Keratinocyte (primary cell): ENCODE measurements at regions not wholly inside any gene's neighbourhood (a gene's known extent, or its start where the extent isn't known, plus 50 kb on each side); places are given as distances from the start of the nearest gene placed in this dataset.

ENCODE experiments used
- EZH2 ChIP-seq: IDR thresholded peaks from one replicate; pipeline ENCODE4 v1.6.1; 2012; ENCODE audit warnings: inconsistent platforms, mild to moderate bottlenecking, low read length, moderate library complexity
- TF ChIP-seq, protein P1 (sequence below), 3 experiments: IDR thresholded peaks in 1 of 3; conservative IDR thresholded peaks in 1 of 3; optimal IDR thresholded peaks in 1 of 3; 2 replicates in 2 of 3; 3 replicates in 1 of 3; pipeline versions ENCODE3 to v1.5.1; 2011; ENCODE audit warnings: low read length in 3 of 3, mild to moderate bottlenecking in 3 of 3, moderate library complexity in 2 of 3, control low read depth in 1 of 3, inconsistent platforms in 1 of 3; ENCODE audit not compliant: insufficient read depth in 2 of 3; ENCODE audit errors: extremely low read depth in 1 of 3

DNA sequence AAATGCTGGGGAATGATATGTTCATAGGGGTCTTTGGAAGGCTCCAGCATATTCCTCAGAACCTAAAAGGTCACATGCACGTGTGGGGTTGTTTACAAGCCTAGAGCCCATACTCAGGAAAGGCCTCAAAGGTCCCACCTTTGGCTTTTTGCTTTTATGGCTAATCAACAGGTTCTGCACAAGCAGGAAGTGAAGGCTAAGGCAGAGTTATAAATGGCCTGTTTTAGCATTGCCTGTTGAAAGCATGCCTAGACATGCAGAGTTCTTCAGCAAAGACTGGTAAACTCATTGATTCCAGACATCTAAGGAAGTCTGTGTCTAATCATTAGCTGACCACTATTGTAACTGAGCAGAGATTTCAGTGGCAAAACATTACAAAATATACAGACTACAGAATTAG, 198.3 kb downstream of the KCNRG start:
- TF ChIP-seq EZH2 = no peak
- TF ChIP-seq, protein P1, sequence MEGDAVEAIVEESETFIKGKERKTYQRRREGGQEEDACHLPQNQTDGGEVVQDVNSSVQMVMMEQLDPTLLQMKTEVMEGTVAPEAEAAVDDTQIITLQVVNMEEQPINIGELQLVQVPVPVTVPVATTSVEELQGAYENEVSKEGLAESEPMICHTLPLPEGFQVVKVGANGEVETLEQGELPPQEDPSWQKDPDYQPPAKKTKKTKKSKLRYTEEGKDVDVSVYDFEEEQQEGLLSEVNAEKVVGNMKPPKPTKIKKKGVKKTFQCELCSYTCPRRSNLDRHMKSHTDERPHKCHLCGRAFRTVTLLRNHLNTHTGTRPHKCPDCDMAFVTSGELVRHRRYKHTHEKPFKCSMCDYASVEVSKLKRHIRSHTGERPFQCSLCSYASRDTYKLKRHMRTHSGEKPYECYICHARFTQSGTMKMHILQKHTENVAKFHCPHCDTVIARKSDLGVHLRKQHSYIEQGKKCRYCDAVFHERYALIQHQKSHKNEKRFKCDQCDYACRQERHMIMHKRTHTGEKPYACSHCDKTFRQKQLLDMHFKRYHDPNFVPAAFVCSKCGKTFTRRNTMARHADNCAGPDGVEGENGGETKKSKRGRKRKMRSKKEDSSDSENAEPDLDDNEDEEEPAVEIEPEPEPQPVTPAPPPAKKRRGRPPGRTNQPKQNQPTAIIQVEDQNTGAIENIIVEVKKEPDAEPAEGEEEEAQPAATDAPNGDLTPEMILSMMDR (optimal IDR thresholded peaks at IDR 0.05 in 1 of 3, IDR thresholded peaks at IDR 0.05 in 1 of 3, conservative IDR thresholded peaks at IDR 0.05 in 1 of 3; ENCODE audit: extremely low read depth in 1 of 3, insufficient read depth in 2 of 3, low read length in 3 of 3) = no peak
